ENCODE measurements at regions not wholly inside any gene's neighbourhood (a gene's known extent, or its start where the extent isn't known, plus 50 kb on each side); places are given as distances from the start of the nearest gene placed in this dataset.

GRCh38 chr2:4903656-4904348 is 788.4 kb upstream of the SOX11 start:
- Mint-ChIP-seq H3K27ac (no peak overlapping the region), H3K27me3 (no peaks in the 10 kb centered on the region), H3K4me3 (no peak overlapping the region), H3K9me3 (peaks cover 4 to 15% (median 9%) of the 10 kb centered on the region in 8 donors), H3K36me3 (no peaks in the 10 kb centered on the region), H3K4me1 (no peaks in the 10 kb centered on the region)
- CTCF ChIA-PET (ENCODE audit: partially characterized antibody) = no interaction called here
- Histone ChIP-seq H3K27ac (ENCODE audit: low read depth, low read length) (no peak overlapping the region), H3K4me3 (ENCODE audit: low read length in 2 of 2) (no peak overlapping the region), H3K36me3 (ENCODE audit: insufficient read depth, low read length) (no peaks in the 10 kb centered on the region), H3K4me1 (ENCODE audit: insufficient read depth, low read length) (no peaks in the 10 kb centered on the region), H3K27me3 (ENCODE audit: insufficient read depth, low read length) (no peaks in the 10 kb centered on the region), H3K9me3 (ENCODE audit: control insufficient read depth in 1 of 2, low read length in 2 of 2) (no peaks in the 10 kb centered on the region)
- no peak for DNase-seq
- POLR2A ChIA-PET (ENCODE audit: partially characterized antibody) = no interaction called here
- intact Hi-C loops (cut with micrococcal nuclease) = no loop called here

GRCh38 chr2:4908461-4908860 is 783.7 kb upstream of the SOX11 start:
- no peaks in the 10 kb centered on the region for H3K4me1 ChIP-seq (ENCODE audit: insufficient read depth, low read length)
- Mint-ChIP-seq H3K4me1 (no peaks in the 10 kb centered on the region), H3K27me3 (no peaks in the 10 kb centered on the region), H3K27ac (no peak overlapping the region), H3K4me3 (no peak overlapping the region), H3K9me3 (peaks cover 0 to 13% (median 5%) of the 10 kb centered on the region in 8 donors), H3K36me3 (no peaks in the 10 kb centered on the region)
- DNase-seq = no peak
- peaks cover 0 to 9% of the 10 kb centered on the region in 2 donors for H3K9me3 ChIP-seq (ENCODE audit: control insufficient read depth in 1 of 2, low read length in 2 of 2)
- H3K36me3 ChIP-seq (ENCODE audit: insufficient read depth, low read length) = no peaks in the 10 kb centered on the region
- no peak overlapping the region for H3K4me3 ChIP-seq (ENCODE audit: low read length in 2 of 2)
- ChIA-PET POLR2A (ENCODE audit: partially characterized antibody) (no interaction called here), CTCF (ENCODE audit: partially characterized antibody) (no interaction called here)
- no peak overlapping the region for H3K27ac ChIP-seq (ENCODE audit: low read depth, low read length)
- H3K27me3 ChIP-seq (ENCODE audit: insufficient read depth, low read length) = no peaks in the 10 kb centered on the region
- intact Hi-C loops (cut with micrococcal nuclease) = no loop called here

GRCh38 chr2:4909346-4910009 is 782.7 kb upstream of the SOX11 start:
- Histone ChIP-seq H3K4me1 (ENCODE audit: insufficient read depth, low read length) (no peaks in the 10 kb centered on the region), H3K27me3 (ENCODE audit: insufficient read depth, low read length) (no peaks in the 10 kb centered on the region), H3K9me3 (ENCODE audit: control insufficient read depth in 1 of 2, low read length in 2 of 2) (peaks cover 0 to 9% of the 10 kb centered on the region in 2 donors), H3K36me3 (ENCODE audit: insufficient read depth, low read length) (no peaks in the 10 kb centered on the region), H3K27ac (ENCODE audit: low read depth, low read length) (no peak overlapping the region), H3K4me3 (ENCODE audit: low read length in 2 of 2) (no peak overlapping the region)
- Mint-ChIP-seq H3K27ac (no peak overlapping the region), H3K4me1 (no peaks in the 10 kb centered on the region), H3K4me3 (no peak overlapping the region), H3K36me3 (no peaks in the 10 kb centered on the region), H3K27me3 (no peaks in the 10 kb centered on the region), H3K9me3 (peaks cover 0 to 18% (median 4%) of the 10 kb centered on the region in 8 donors)
- POLR2A ChIA-PET (ENCODE audit: partially characterized antibody) = no interaction called here
- intact Hi-C loops (cut with micrococcal nuclease) = no loop called here
- CTCF ChIA-PET (ENCODE audit: partially characterized antibody) = no interaction called here
- DNase-seq = no peak

GRCh38 chr2:4914036-4914435 is 778.1 kb upstream of the SOX11 start:
- no peak overlapping the region for H3K4me3 ChIP-seq (ENCODE audit: low read length in 2 of 2)
- CTCF ChIA-PET (ENCODE audit: partially characterized antibody) = no interaction called here
- H3K4me1 Mint-ChIP-seq = no peaks in the 10 kb centered on the region
- no peak overlapping the region for H3K27ac ChIP-seq (ENCODE audit: low read depth, low read length)
- H3K36me3 Mint-ChIP-seq = no peaks in the 10 kb centered on the region
- H3K9me3 ChIP-seq (ENCODE audit: control insufficient read depth in 1 of 2, low read length in 2 of 2) = peaks cover 0 to 9% of the 10 kb centered on the region in 2 donors
- no peaks in the 10 kb centered on the region for H3K4me1 ChIP-seq (ENCODE audit: insufficient read depth, low read length)
- no peak for DNase-seq
- H3K27me3 Mint-ChIP-seq = no peaks in the 10 kb centered on the region
- H3K27ac Mint-ChIP-seq = no peak overlapping the region
- H3K27me3 ChIP-seq (ENCODE audit: insufficient read depth, low read length) = no peaks in the 10 kb centered on the region
- intact Hi-C loops (cut with micrococcal nuclease) = no loop called here
- H3K9me3 Mint-ChIP-seq = peaks cover 0 to 12% (median 2%) of the 10 kb centered on the region in 8 donors
- H3K4me3 Mint-ChIP-seq = no peak overlapping the region
- H3K36me3 ChIP-seq (ENCODE audit: insufficient read depth, low read length) = no peaks in the 10 kb centered on the region
- POLR2A ChIA-PET (ENCODE audit: partially characterized antibody) = no interaction called here

- Mint-ChIP-seq H3K36me3 (no peaks in the 10 kb centered on the region), H3K27me3 (no peaks in the 10 kb centered on the region), H3K4me3 (no peak overlapping the region), H3K27ac (no peak overlapping the region), H3K9me3 (peaks cover 0 to 12% (median 1%) of the 10 kb centered on the region in 8 donors), H3K4me1 (no peaks in the 10 kb centered on the region)
- Histone ChIP-seq H3K27me3 (ENCODE audit: insufficient read depth, low read length) (no peaks in the 10 kb centered on the region), H3K4me1 (ENCODE audit: insufficient read depth, low read length) (no peaks in the 10 kb centered on the region), H3K9me3 (ENCODE audit: control insufficient read depth in 1 of 2, low read length in 2 of 2) (peaks cover 0 to 5% of the 10 kb centered on the region in 2 donors), H3K4me3 (ENCODE audit: low read length in 2 of 2) (no peak overlapping the region), H3K27ac (ENCODE audit: low read depth, low read length) (no peak overlapping the region), H3K36me3 (ENCODE audit: insufficient read depth, low read length) (no peaks in the 10 kb centered on the region)
- ChIA-PET CTCF (ENCODE audit: partially characterized antibody) (no interaction called here), POLR2A (ENCODE audit: partially characterized antibody) (no interaction called here)
- no peak for DNase-seq
- intact Hi-C loops (cut with micrococcal nuclease) = no loop called here
Measured at GRCh38 chr2:4914551-4914950, 777.6 kb upstream of the SOX11 start.

- no peak for DNase-seq
- no peak overlapping the region for H3K27ac Mint-ChIP-seq
- Histone ChIP-seq H3K4me1 (ENCODE audit: insufficient read depth, low read length) (no peaks in the 10 kb centered on the region), H3K36me3 (ENCODE audit: insufficient read depth, low read length) (no peaks in the 10 kb centered on the region), H3K9me3 (ENCODE audit: control insufficient read depth in 1 of 2, low read length in 2 of 2) (peaks cover 0 to 3% of the 10 kb centered on the region in 2 donors), H3K4me3 (ENCODE audit: low read length in 2 of 2) (no peak overlapping the region), H3K27me3 (ENCODE audit: insufficient read depth, low read length) (no peaks in the 10 kb centered on the region), H3K27ac (ENCODE audit: low read depth, low read length) (no peak overlapping the region)
- ChIA-PET CTCF (ENCODE audit: partially characterized antibody) (no interaction called here), POLR2A (ENCODE audit: partially characterized antibody) (no interaction called here)
- H3K4me1 Mint-ChIP-seq = no peaks in the 10 kb centered on the region
- intact Hi-C loops (cut with micrococcal nuclease) = no loop called here
- peaks cover 0 to 12% (median under 1%) of the 10 kb centered on the region in 8 donors for H3K9me3 Mint-ChIP-seq
- no peaks in the 10 kb centered on the region for H3K27me3 Mint-ChIP-seq
- no peak overlapping the region for H3K4me3 Mint-ChIP-seq
- no peaks in the 10 kb centered on the region for H3K36me3 Mint-ChIP-seq
Measured at GRCh38 chr2:4915357-4915756, 776.8 kb upstream of the SOX11 start.

GRCh38 chr2:4916094-4916493 is 776.1 kb upstream of the SOX11 start:
- ChIA-PET POLR2A (ENCODE audit: partially characterized antibody) (no interaction called here), CTCF (ENCODE audit: partially characterized antibody) (no interaction called here)
- Histone ChIP-seq H3K4me1 (ENCODE audit: insufficient read depth, low read length) (no peaks in the 10 kb centered on the region), H3K36me3 (ENCODE audit: insufficient read depth, low read length) (no peaks in the 10 kb centered on the region), H3K9me3 (ENCODE audit: control insufficient read depth in 1 of 2, low read length in 2 of 2) (peaks cover 0 to 2% of the 10 kb centered on the region in 2 donors), H3K4me3 (ENCODE audit: low read length in 2 of 2) (no peak overlapping the region), H3K27me3 (ENCODE audit: insufficient read depth, low read length) (no peaks in the 10 kb centered on the region), H3K27ac (ENCODE audit: low read depth, low read length) (no peak overlapping the region)
- Mint-ChIP-seq H3K9me3 (peaks cover 0 to 12% (median under 1%) of the 10 kb centered on the region in 8 donors), H3K27ac (no peak overlapping the region), H3K36me3 (no peaks in the 10 kb centered on the region), H3K4me1 (no peaks in the 10 kb centered on the region), H3K27me3 (no peaks in the 10 kb centered on the region), H3K4me3 (no peak overlapping the region)
- intact Hi-C loops (cut with micrococcal nuclease) = no loop called here
- no peak for DNase-seq

Measured in CD4-positive, alpha-beta memory T cell (primary cell).